Loucy (cell line): ENCODE measurements at regions not wholly inside any gene's neighbourhood (a gene's known extent, or its start where the extent isn't known, plus 50 kb on each side); places are given as distances from the start of the nearest gene placed in this dataset.

Experiments
- CTCF ChIP-seq: fragments of 200-600 bp; sonication (generic); conservative IDR thresholded peaks from 2 replicates; pipeline ENCODE4 v1.5.1; 2014; ENCODE audit warnings: mild to moderate bottlenecking, antibody characterized with exemption, low read length
- EZH2phosphoT487 ChIP-seq: fragments of 200-600 bp; IDR thresholded peaks from 2 replicates; pipeline ENCODE4 v1.6.1; 2018; ENCODE audit warnings: antibody characterized with exemption, mild to moderate bottlenecking, moderate library complexity, borderline replicate concordance

DNA sequence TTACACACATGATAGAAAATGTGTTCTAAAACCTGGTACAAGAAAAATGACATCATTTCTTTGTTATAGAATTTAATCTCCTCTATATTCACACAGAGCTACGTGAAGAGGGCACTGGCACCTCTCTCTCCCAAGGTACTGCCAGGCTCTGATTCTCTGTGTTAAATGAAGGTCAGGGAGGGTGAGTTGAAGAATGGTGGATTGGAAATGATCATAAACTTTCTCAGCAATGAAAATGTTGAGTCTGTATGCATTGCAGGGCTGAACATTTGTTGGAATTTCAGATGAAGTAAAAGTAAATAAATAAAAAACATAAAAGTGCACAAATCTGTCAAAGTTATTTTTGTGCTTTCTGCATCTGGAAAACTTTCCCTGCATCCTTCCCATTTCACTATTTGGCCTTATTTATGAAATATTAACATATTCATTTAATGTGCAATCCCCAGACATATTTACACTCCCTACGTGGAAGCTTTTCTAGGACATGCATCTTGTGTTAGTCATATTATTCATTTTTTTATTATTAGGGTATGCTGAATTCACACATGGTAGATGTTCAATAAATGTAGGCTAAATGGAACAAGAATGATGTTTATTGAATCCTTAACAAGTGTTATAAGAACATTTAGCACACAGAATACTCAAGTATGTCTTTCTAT, 810.3 kb upstream of the CDH8 start:
- TF ChIP-seq CTCF: no peak
- no peak for TF ChIP-seq EZH2phosphoT487
